T1000 (cell line): ENCODE measurements at regions not wholly inside any gene's neighbourhood (a gene's known extent, or its start where the extent isn't known, plus 50 kb on each side); places are given as distances from the start of the nearest gene placed in this dataset.
A peak's percentile ranks its signal among the peaks of the same experiment; 100 is the strongest.

Experiments
- DNase-seq: peaks from one replicate; lab custom pipeline; 2025; ENCODE audit warnings: mixed read lengths; lab: John Stamatoyannopoulos, UW

DNA sequence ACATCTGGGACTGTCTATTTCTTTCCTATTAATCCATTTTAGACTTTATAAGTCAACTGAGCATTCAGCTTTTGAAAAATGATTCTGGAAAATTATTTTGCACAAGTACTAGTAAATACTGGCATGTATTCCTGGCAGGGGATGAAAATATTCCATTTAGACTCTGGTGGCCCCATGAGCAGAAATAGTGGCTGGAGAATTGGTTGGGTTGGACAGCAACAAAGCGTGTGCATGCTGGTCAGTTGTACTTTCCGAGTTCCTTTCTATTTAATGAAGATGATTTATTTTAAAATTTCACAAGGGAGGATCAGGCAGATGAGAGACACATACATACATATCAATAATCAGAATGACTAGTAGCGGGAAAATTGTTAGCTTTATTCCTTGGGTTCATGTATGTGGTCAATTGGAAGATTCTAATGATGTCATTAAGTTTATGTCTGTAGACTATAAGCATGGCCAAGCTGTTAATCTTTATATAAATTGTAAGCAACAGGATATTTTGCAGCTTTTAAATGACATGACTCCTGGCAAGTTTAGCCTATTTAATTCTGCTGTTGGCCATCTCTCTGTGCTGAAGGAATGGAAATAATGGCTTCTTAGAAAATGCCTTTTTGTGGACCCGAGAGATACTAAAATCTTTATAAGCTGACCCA lies 541.6 kb downstream of the SLC4A3 start:
- DNase-seq = no peak

DNA sequence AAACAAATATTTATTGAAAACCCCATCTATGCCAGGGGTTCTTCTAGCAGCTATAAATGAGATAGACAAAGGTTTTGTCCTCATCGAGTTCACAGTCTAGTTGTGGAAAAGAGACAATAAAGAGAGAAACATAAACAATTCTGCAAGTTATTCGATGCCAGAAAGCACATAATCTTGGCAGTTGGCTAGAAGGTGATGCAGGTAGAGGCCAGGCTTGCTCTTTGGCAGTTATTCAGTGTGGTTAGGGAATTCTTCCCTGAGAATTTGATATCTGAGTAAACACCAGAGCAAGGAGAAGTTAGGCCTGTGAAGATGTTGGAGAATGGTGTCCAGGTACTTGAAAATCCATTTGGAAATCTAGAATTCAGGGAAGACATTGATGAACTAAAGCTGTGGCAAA lies 547.4 kb downstream of the SLC4A3 start:
- no peak for DNase-seq

DNA sequence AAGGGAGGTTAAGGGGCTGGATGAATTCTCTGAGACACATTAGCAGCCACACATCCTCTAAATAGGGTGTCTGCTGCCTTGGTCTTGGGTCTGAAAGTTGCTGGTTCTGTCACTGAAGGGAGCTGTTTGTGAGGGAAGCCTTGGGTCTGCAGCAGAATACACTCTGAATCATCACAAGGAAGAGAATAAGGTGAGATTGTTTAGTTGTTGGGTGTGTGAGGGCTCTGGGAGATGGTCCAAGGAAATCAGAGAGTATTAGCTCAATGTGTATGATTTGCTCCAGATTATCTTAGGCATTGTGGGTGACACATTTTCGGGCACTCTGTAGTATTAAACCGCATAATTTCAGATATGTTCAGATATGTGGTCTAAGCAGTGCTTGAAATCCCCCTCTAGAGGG lies 548.5 kb downstream of the SLC4A3 start:
- no peak for DNase-seq

DNA sequence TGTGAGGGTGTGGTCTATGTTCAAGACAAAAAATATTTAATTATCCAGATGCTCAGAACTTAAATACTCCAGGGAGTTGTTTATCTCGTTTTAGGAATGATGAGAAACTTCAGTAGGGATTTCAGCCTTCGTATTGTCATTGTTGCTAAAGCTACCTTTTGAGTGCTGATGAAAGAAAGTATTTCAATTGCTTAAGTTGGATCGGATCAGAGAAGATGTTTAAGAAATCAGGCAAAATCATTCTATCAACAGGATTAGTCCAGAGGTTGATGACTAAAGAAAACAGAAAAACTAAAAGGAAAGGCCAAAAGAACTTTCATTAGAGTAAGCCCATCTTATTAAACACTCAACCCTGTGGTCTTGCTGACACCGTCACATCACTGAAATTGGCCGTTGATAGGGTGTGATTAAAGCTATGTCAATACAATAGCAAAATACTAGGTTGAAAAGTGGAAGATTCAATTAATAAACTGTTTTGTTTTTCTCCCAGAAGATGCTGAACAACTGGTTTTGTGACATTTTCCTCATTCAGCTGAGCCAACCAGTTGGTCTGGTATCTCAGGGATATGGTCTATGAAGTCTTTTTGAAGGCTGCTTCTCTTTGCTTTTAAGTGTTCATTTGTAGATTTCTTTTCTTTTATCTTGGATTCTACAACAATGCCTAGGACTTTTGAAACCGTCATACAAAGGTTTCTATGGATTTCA lies 551.7 kb downstream of the SLC4A3 start:
- DNase-seq = no peak

DNA sequence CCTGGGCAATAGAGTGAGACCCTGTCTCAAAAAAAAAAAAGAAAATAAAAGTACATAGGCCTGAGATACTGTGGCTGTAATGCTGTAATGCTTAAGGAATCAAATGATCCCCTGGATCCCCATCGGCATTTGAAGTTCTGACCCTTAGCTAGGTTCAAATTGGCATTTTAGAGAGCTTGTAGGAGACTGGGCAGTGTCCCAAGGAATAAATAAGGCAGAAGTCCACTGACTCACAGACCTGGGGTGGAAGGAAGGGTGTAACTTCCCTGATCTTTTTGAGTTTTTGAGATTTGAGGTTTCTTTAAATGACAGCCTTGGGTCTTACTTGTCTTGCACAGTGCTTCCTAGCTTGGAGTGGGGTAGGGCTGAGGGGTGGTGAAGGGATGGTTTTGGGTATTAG lies 553.7 kb downstream of the SLC4A3 start:
- DNase-seq = no peak

DNA sequence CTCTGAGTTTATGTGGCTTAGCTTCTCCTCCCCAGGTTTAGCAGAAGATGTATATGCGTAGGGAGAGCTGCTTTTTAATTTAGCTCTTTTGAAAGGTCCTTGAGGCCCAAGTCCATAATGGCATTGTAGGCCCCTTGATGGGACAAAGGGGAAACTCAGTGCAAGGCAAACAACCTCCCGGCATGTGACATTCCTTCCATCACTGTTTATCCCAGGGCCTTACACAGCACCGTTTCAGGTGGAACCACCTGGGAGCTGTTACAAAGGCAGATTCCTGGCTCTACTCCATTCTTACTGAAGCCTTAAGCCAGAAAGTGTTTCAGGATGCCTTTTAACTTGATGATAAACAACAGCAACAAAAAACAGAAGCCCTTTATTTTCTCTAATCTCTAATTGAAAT lies 555.4 kb downstream of the SLC4A3 start:
- DNase-seq = no peak

DNA sequence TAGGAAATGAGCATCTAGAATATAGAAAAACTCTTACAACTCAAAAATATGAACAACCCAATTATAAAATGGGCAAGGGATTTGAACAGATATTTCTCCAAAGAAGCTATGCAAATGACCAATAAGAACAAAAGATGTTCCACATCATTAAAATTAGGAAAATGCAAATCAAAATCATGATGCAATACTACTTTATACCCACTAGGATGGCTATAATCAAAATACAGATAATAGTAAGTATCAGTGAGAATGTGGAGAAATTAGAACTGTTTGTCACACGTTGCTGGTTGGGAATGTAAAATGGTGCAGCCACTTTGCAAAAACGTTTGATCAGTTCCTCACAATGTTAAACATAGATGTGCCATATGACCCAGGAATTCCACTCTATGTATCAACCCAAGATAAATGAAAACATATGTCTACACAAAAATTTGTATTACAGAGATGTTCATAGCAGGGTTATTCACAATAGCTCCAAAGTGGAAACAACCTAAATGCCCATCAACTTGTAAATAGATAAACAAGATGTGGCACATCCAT lies 558.4 kb downstream of the SLC4A3 start:
- DNase-seq = no peak

DNA sequence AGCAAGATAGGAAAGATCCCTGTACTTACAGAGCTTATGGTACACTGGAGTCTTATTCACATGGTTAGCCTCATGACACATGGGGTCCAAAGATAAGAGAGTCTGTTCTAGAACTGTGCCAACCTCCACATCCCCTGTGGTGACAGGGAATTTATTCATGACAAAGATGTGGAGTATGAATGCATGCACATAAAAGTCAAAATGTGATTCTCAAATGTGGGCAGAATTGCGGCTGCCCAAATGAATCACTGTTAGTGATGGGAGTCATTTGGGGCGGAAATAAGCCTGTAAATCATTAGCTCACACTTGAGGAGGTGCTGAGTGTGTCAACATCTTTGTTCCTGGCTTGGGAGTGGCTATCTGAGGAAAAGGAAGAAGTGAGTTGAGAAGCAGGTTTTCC lies 560.6 kb downstream of the SLC4A3 start:
- peak; percentile 11 for DNase-seq

DNA sequence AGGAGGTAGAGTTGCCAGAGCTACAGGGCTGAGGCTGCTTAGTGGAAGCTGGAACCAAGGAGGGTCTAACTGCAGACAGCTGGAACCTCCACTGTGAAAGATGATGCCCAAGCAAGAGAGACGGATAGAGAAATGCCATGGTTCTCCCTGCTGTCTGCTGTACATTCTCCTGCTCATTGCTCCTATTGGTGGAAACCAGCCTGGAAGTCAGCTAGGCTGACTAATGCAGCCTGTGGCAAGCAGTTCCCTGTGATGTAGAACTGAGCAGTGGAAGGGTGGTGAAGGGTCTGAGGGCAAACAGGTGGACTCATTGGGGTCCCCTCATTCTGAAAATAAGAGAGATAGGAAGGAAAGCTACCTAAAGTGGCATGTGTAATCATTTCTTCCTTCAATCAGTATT lies 563.6 kb downstream of the SLC4A3 start:
- DNase-seq = no peak

DNA sequence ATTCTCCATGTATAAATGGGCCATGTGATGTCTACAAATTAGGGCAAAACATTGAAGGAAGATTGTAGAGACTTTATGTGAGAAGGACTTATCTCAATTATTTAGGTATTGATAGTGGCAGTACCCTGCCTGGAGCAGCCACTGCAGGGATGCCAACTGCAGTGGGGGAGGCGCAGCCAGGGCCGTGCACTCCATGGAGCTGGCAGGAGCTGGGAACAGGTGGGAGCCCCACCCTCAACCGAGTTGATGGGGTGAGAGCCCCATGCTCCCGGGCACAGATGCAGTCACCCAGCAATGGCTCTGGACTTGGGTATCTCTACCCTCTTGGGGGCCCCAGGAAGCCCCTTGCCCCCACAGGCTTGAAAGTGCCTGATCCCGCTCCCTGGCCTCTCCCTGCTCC lies 564.3 kb downstream of the SLC4A3 start:
- no peak for DNase-seq

DNA sequence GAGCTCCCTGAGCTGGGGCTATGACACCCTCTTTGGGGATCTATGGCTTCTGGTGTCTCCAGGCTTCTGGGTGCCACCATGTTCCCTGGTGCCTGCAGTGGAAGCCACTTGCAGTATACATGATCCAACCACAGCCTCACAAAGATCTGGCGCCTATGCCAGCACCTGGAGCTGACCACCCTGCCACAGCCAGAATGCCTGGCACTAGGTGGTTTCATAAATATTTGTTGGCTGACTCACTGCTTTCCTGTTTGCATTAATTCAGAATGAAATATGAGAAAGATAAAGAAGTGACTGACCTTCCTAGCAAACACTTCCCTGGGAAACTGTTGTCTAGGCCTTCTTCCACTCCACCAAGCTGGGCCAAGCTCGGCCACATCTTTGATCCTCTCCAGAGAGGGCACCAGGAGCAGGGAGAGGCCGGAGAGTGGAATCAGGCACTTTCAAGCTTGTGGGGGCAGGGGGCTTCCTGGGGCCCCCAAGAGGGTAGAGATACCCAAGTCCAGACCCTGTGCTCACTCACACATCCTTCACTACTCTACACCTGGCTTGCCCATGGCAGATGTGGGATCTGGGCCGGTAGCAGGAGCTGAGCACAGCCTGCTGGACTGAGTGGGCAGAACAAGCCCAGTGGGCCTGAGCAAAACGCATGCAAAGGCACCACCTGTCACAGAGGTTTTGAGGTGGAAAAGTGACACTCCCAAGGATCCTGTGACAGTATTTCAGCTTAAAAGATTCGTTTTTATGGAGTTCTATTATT lies 565.7 kb downstream of the SLC4A3 start:
- DNase-seq = peak; percentile 14

DNA sequence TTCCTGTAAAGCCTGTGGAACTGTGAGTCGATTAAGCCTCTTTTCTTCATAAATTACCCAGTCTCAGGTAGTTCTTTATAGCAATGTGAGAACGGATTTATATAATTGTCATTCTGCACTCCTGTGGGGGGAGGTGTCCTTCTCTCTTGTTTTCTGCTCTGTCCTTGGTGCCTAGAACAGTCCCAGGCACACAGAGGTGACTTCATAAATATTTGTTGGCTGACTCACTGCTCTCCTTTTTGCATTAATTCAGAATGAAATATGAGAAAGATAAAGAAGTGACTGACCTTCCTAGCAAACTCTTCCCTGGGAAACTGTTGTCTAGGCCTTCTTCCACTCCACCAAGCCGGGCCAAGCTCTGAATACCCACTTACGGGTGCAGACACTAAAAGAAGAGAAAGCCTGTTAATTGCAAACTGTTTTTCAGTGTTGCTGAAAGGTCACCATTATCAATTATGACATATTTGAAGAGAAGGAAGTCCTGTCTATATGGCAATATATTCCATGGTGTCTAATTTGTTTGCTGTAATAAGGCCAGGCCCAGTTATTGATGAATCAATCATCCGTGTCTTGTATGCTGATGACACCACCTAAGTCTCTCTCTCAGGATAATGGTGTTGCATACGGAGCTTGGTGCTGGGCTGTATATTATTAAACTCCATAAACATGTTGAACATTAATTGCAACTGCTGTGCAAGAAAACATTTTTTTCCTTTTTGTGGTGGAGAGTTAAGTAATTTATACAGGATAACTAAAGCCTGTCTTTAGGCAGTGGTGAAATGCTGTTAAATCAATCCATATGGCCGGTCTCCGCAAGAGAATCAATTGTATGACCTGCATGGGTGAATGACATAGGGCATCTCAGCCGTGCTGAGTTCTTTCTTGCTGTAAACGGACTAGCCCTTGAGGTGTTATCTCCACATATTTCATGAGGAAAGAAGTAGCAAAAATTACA lies 567.5 kb downstream of the SLC4A3 start:
- no peak for DNase-seq

DNA sequence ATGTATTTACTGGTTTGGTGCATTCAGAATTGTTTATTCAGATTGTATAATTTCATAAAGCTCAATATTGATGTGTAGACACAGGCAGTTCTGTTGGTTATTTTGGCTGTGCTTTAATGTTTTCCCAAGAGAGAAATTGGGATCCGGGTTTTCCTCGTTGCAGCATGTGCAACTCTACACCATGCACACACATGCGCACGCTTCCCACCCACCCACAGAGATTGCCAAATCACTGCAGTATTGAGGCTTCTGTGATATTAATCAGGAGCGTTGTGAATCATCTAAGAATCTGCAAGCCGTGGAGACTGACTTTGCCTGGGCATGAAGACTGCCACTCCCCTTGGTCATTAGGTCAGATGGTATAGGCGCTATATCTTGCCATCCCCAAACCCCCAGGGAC lies 571.5 kb downstream of the SLC4A3 start:
- peak; percentile 31 for DNase-seq

DNA sequence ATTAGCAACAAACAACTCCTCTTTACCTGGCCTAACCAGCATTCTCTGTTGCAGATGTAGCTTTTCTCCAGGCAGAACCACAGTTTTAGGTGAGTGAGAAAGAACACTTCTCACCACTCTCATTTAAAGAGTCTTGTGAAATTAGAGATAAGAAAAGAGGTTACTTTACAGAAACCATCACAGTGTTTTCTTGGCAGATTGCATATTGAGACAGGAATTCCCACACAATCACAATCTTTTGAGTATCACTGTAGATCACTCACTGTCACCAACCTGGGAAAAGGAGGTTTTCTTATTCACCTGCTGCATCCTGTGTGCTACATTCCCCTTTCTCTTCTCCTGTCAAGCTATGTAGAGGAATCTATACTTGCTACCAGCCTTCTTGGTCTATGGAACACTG lies 574.6 kb downstream of the SLC4A3 start:
- DNase-seq = no peak

DNA sequence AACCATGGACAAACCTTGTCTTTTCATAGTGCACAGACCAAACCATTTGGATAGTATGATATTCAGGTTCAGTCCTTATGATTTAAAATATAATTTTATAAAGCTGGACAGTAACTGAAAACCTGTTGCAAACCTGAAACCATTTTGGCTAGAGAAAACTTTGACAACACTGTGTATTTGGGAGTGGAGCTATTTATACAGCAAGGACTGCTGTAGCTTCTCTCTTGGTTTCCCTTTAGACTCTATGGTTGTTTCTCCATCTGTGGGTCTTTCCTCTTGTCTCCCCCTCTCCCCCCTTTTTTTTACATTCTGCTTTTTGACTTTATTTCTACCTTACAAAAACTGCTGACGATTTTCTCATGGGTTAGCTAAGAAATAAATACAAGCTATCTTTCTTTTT lies 581.7 kb downstream of the SLC4A3 start:
- DNase-seq = no peak

DNA sequence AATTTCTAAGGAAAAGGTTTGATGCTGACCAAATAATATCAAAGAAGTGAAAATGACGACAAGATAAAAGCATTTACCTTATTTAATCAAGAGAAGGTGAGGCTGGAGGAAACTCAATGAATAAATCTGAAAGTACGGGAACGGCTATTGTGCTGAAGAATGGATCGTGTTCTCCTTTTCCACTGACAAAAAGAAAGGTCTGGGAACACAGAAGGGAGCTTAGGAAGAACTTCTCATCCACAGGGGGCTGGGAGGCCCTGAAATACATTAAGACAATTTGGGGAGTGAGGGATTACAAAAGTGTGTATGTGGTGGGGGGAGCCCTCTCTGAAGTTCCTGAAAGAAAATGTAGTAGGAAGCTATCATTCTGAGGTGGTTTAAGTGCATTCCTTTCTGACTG lies 582.3 kb downstream of the SLC4A3 start:
- DNase-seq = no peak

DNA sequence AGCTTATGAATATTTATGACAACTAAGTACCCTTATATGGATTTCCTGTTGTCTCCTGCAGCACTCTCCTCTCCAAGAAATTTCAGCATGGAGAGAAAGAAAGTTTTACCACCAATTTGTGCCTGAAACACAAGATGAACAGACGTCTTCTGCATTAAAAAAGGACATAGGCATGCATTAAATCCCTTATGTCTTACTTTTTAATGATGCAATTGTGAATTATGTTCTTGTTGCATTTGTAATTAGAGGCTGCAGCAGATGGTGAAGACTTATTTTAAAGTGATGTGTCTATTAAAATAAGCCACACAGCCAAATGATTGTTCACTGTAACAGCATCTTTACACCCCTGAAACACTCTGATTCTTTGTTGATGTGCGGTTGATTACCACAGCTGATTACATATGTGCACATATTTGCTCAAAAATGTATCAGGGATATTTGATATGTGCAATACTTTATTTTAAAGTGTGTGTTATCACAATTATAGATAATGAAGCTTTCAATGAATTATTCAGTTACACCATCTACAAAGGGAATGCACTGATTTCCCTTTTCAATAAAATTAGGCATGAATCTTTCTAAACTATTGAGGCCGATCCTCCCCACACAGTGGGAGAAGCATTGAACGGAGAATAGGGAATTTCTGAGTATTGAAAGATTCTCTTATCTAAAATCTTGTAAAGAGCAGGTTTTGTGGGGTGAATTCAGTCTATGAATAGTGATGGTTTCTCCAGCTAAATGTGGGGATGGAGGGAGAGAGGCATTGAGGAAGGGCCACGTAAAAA lies 585.1 kb downstream of the SLC4A3 start:
- no peak for DNase-seq

DNA sequence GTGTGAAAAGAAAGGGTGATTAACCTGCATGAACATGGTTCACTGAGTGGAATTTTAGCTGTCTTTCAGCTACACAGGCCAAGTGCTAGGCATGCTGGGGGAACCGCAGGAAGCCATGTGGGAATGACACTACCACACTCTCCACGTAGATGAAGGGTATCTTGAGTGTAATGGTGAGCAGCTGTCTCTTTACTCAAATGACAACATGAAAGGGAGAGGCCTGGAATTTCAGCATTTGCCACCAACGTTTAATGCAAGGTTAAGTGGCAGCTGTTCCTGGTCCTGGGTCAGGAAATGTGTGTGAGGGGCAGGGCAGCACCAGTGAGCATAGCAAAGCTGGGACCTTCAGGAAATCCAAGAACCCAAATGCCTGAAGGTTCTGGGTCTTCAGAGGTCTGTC lies 588.4 kb downstream of the SLC4A3 start:
- no peak for DNase-seq

DNA sequence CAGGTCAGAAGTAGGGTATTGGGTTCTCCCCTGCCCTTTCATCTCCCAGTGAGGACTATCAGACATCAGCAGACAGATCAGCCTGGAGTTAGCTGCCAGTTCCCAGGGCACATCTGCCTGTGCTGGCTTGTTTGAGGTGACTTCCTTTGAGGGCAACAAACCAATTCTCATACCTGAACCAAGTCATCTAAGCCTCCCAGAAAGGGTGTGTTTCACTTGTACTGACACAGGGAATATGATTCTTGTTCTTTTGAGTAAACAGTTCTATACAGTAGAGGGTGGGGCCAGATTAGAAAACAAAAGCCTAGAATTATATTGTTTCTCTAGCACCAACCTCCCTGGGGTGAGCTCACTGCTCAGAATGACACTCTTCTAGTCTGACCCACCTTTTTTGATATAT lies 591.9 kb downstream of the SLC4A3 start:
- DNase-seq = no peak

DNA sequence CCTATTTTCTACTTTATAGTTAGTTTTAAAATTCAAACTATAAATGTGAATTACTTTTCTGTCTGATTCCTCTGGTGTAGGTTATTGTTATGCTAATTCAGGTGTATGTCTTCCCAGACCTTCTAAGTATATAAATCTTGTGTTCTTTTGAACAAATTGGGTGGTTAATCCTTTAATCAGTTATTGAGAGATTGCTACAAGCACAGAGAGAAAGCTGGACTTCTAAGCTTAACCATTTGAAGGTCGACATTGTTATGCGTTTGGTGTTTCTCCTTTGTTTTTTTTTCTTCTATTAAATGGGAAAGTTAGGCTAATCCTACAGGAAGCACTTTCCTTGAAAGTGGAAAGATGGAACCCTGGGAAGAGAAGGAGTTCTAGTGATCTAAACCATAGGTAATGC lies 592.6 kb downstream of the SLC4A3 start:
- DNase-seq = no peak

DNA sequence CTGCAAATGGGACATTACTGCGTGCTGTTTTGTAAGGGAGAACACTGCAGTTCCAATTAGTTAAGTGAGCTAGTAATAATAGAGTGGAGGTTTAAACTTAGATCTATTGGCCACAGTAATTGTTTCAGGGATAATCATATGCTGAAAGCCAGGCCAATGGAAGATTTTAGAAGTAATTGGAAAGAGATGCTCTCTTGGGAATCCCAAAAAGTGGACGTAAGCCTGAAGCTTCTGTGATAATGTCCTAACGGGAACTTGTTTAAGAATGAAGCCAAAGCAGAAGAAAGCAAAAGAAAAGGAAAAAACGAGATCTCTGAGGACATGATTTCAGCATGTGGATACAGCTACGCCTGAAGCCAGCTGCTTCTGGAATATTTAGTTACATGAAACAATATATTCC lies 594.6 kb downstream of the SLC4A3 start:
- no peak for DNase-seq
